Glutamatergic neuron (in vitro differentiated cells): ENCODE measurements at regions not wholly inside any gene's neighbourhood (a gene's known extent, or its start where the extent isn't known, plus 50 kb on each side); places are given as distances from the start of the nearest gene placed in this dataset.

Experiments
- DNase-seq: peaks from one replicate; pipeline ENCODE4 v3.0.0; 2022
- H3K27ac Mint-ChIP-seq: one replicate; pipeline ENCODE4 v1.8.0; 2020; ENCODE audit warnings: mild to moderate bottlenecking, mixed read lengths, inconsistent platforms; ENCODE audit not compliant: unreplicated experiment
- H3K27me3 Mint-ChIP-seq: one replicate; pipeline ENCODE4 v1.8.0; 2020; ENCODE audit warnings: mild to moderate bottlenecking, moderate library complexity, mixed read lengths, inconsistent platforms; ENCODE audit not compliant: unreplicated experiment
- H3K36me3 Mint-ChIP-seq: one replicate; pipeline ENCODE4 v1.8.0; 2020; ENCODE audit warnings: mild to moderate bottlenecking, mixed read lengths, inconsistent platforms; ENCODE audit not compliant: unreplicated experiment
- H3K4me1 Mint-ChIP-seq: one replicate; pipeline ENCODE4 v1.8.0; 2020; ENCODE audit warnings: mild to moderate bottlenecking, low read depth, mixed read lengths, inconsistent platforms; ENCODE audit not compliant: unreplicated experiment
- H3K4me3 Mint-ChIP-seq: one replicate; pipeline ENCODE4 v1.8.0; 2020; ENCODE audit warnings: mild to moderate bottlenecking, mixed read lengths, inconsistent platforms; ENCODE audit not compliant: unreplicated experiment
- H3K9me3 Mint-ChIP-seq: one replicate; pipeline ENCODE4 v1.8.0; 2020; ENCODE audit warnings: mild to moderate bottlenecking, moderate library complexity, mixed read lengths, inconsistent platforms; ENCODE audit not compliant: unreplicated experiment
- CTCF ChIP-seq: fragments of 200-600 bp; sonication (generic); IDR thresholded peaks from one replicate; pipeline ENCODE4 v1.5.0; 2021; ENCODE audit not compliant: partially characterized antibody, unreplicated experiment

GRCh38 chr4:116953947-116954346 lies 131.4 kb downstream of the TRAM1L1 start:
- Mint-ChIP-seq H3K4me3 (no peak overlapping the region), H3K27ac (no peak overlapping the region), H3K27me3 (no peaks in the 10 kb centered on the region), H3K9me3 (no peaks in the 10 kb centered on the region), H3K4me1 (peaks cover 3% of the 10 kb centered on the region), H3K36me3 (no peaks in the 10 kb centered on the region)
- peak; percentile 14 for DNase-seq
- no peak for TF ChIP-seq CTCF

- TF ChIP-seq CTCF: no peak
- Mint-ChIP-seq H3K36me3 (no peaks in the 10 kb centered on the region), H3K9me3 (no peaks in the 10 kb centered on the region), H3K27me3 (peaks cover 3% of the 10 kb centered on the region), H3K4me3 (no peak overlapping the region), H3K27ac (no peak overlapping the region), H3K4me1 (peaks cover 3% of the 10 kb centered on the region)
- DNase-seq: no peak
These were observed 132.7 kb downstream of the TRAM1L1 start for GRCh38 chr4:116952530-116953136.

- Mint-ChIP-seq H3K9me3 (no peaks in the 10 kb centered on the region), H3K4me1 (peaks cover 3% of the 10 kb centered on the region), H3K4me3 (no peak overlapping the region), H3K27me3 (peaks cover 3% of the 10 kb centered on the region), H3K27ac (no peak overlapping the region), H3K36me3 (no peaks in the 10 kb centered on the region)
- DNase-seq: no peak
- no peak for TF ChIP-seq CTCF
These were observed 135.5 kb downstream of the TRAM1L1 start for GRCh38 chr4:116949856-116950255.

GRCh38 chr4:116942315-116942714 lies 143.1 kb downstream of the TRAM1L1 start:
- Mint-ChIP-seq H3K4me3 (no peak overlapping the region), H3K27ac (no peak overlapping the region), H3K36me3 (no peaks in the 10 kb centered on the region), H3K27me3 (no peaks in the 10 kb centered on the region), H3K4me1 (no peaks in the 10 kb centered on the region), H3K9me3 (no peaks in the 10 kb centered on the region)
- TF ChIP-seq CTCF: no peak
- DNase-seq: no peak

- H3K36me3 Mint-ChIP-seq: no peaks in the 10 kb centered on the region
- H3K4me3 Mint-ChIP-seq: no peak overlapping the region
- no peak for DNase-seq
- no peaks in the 10 kb centered on the region for H3K4me1 Mint-ChIP-seq
- no peak for TF ChIP-seq CTCF
- H3K27ac Mint-ChIP-seq: no peak overlapping the region
- H3K27me3 Mint-ChIP-seq: no peaks in the 10 kb centered on the region
- no peaks in the 10 kb centered on the region for H3K9me3 Mint-ChIP-seq
These were observed 155.0 kb downstream of the TRAM1L1 start for GRCh38 chr4:116930329-116930728.
